H1 (cell line): ENCODE measurements at regions not wholly inside any gene's neighbourhood (a gene's known extent, or its start where the extent isn't known, plus 50 kb on each side); places are given as distances from the start of the nearest gene placed in this dataset.

Experiments used
- CTCF ChIA-PET: fragments of 300-600 bp; sonication (Branson Sonifier 250); formaldehyde crosslinking; loops from one replicate; lab custom pipeline; 2021; ENCODE audit not compliant: partially characterized antibody; lab: Charles Lee
- POLR2A ChIA-PET: fragments of 300-600 bp; sonication (Branson Sonifier 250); formaldehyde crosslinking; loops from one replicate; lab custom pipeline; 2021; ENCODE audit warnings: inconsistent platforms; ENCODE audit not compliant: partially characterized antibody; lab: Charles Lee
- DNase-seq, 2 experiments: peaks; one replicate each; pipeline versions ENCODE4 v3.0.0 to v3.0.0-alpha.2; 2010 to 2022; ENCODE audit warnings: low spot score in 2 of 2, low read depth in 1 of 2, mixed read lengths in 1 of 2
- FAIRE-seq: peaks from 2 replicates; lab custom pipeline; 2011; peaks lifted over from hg19 to GRCh38; lab: Jason Lieb, UNC
- H2AFZ ChIP-seq: 2 replicates; pipeline ENCODE4 v1.8.1; 2012; ENCODE audit warnings: low read length, inconsistent platforms
- H2AK5ac ChIP-seq: 2 replicates; pipeline ENCODE4 v1.6.1; 2013; ENCODE audit warnings: low read depth, low read length
- H2BK120ac ChIP-seq: replicated peaks from 2 replicates; pipeline ENCODE3; 2013; ENCODE audit warnings: low read depth, low read length, inconsistent platforms
- H2BK12ac ChIP-seq: 2 replicates; pipeline ENCODE4 v1.6.1; 2013; ENCODE audit warnings: low read depth, low read length
- H2BK15ac ChIP-seq: 2 replicates; pipeline ENCODE4 v1.6.1; 2013; ENCODE audit warnings: low read length
- H2BK20ac ChIP-seq: 2 replicates; pipeline ENCODE4 v1.6.1; 2013; ENCODE audit warnings: low read length
- H2BK5ac ChIP-seq: 2 replicates; pipeline ENCODE4 v1.6.1; 2013; ENCODE audit warnings: low read depth, low read length
- H3K14ac ChIP-seq: 2 replicates; pipeline ENCODE4 v1.6.1; 2013; ENCODE audit warnings: inconsistent platforms; ENCODE audit not compliant: insufficient read length
- H3K18ac ChIP-seq: 2 replicates; pipeline ENCODE4 v1.6.1; 2013; ENCODE audit warnings: low read length; ENCODE audit errors: extremely low read depth
- H3K23ac ChIP-seq: 2 replicates; pipeline ENCODE4 v1.6.1; 2013; ENCODE audit warnings: inconsistent platforms; ENCODE audit not compliant: insufficient read length
- H3K23me2 ChIP-seq: 2 replicates; pipeline ENCODE4 v1.6.1; 2013; ENCODE audit warnings: low read depth, low read length
- H3K27ac ChIP-seq: 2 replicates; pipeline ENCODE4 v1.6.1; 2011; ENCODE audit warnings: low read depth, low read length, inconsistent platforms
- H3K27me3 ChIP-seq, 4 experiments: replicated peaks in 1 of 4; 1 replicate in 1 of 4; 2 replicates in 3 of 4; pipeline versions ENCODE4 v1.6.1 to v1.8.1; 2011 to 2013; ENCODE audit warnings: low read length in 3 of 4, mild to moderate bottlenecking in 3 of 4, inconsistent platforms in 2 of 4, mixed read lengths in 2 of 4, moderate library complexity in 1 of 4; ENCODE audit not compliant: control insufficient read depth in 3 of 4, insufficient read depth in 3 of 4; ENCODE audit errors: extremely low read depth in 1 of 4
- H3K36me3 ChIP-seq, 4 experiments: 2 replicates each; pipeline versions ENCODE4 v1.6.1 to v1.8.1; 2011 to 2013; ENCODE audit warnings: mild to moderate bottlenecking in 4 of 4, low read length in 3 of 4, moderate library complexity in 2 of 4, control low read depth in 1 of 4, inconsistent platforms in 1 of 4; ENCODE audit not compliant: insufficient read depth in 4 of 4, control insufficient read depth in 2 of 4
- H3K4ac ChIP-seq: replicated peaks from 2 replicates; pipeline ENCODE3; 2013; ENCODE audit warnings: low read length, low read depth, mixed read lengths, inconsistent platforms; ENCODE audit not compliant: insufficient read length
- H3K4me1 ChIP-seq, 4 experiments: replicated peaks in 1 of 4; 1 replicate in 1 of 4; 2 replicates in 3 of 4; pipeline versions ENCODE4 v1.6.1 to v1.8.1; 2011 to 2013; ENCODE audit warnings: low read length in 3 of 4, inconsistent platforms in 2 of 4, mixed read lengths in 1 of 4; ENCODE audit not compliant: insufficient read depth in 4 of 4, control insufficient read depth in 3 of 4
- H3K4me2 ChIP-seq, 2 experiments: 2 replicates each; pipeline versions ENCODE4 v1.6.1 to v1.8.1; 2011 to 2013; ENCODE audit warnings: low read depth in 2 of 2, low read length in 2 of 2, control low read depth in 1 of 2, inconsistent platforms in 1 of 2, mild to moderate bottlenecking in 1 of 2; ENCODE audit not compliant: insufficient read depth in 1 of 2
- H3K4me3 ChIP-seq, 4 experiments: fragments of 200-600, 300-600 bp in 1 of 4; sonication (generic), shearing (Covaris generic), sonication (Bioruptor Twin) in 1 of 4; 2 replicates each; pipeline versions ENCODE4 v1.5.1 to v1.8.1; 2011 to 2016; ENCODE audit warnings: low read length in 4 of 4, low read depth in 3 of 4, control low read depth in 2 of 4, inconsistent platforms in 2 of 4, mild to moderate bottlenecking in 2 of 4, mixed read lengths in 1 of 4, moderate library complexity in 1 of 4; ENCODE audit not compliant: insufficient read depth in 2 of 4; ENCODE audit errors: extremely low read depth in 1 of 4
- H3K56ac ChIP-seq: replicated peaks from 2 replicates; pipeline ENCODE3; 2013; ENCODE audit warnings: low read depth, mild to moderate bottlenecking, mixed read lengths, low read length, inconsistent platforms; ENCODE audit not compliant: insufficient read length
- H3K79me1 ChIP-seq: 2 replicates; pipeline ENCODE4 v1.6.1; 2013; ENCODE audit warnings: low read depth, low read length, control low read depth
- H3K79me2 ChIP-seq, 2 experiments: 2 replicates each; pipeline versions ENCODE4 v1.6.1 to v1.8.1; 2012 to 2013; ENCODE audit warnings: low read length in 2 of 2, mild to moderate bottlenecking in 2 of 2, inconsistent platforms in 1 of 2; ENCODE audit not compliant: insufficient read depth in 2 of 2, control insufficient read depth in 1 of 2
- H3K9ac ChIP-seq, 4 experiments: replicated peaks in 1 of 4; 1 replicate in 1 of 4; 2 replicates in 3 of 4; pipeline versions ENCODE4 v1.6.1 to v1.8.1; 2011 to 2013; ENCODE audit warnings: low read depth in 3 of 4, low read length in 3 of 4, control low read depth in 2 of 4, mild to moderate bottlenecking in 2 of 4, moderate library complexity in 2 of 4, inconsistent platforms in 1 of 4; ENCODE audit errors: extremely low read depth in 1 of 4
- H3K9me3 ChIP-seq, 2 experiments: 2 replicates each; pipeline versions ENCODE4 v1.6.1 to v1.8.1; 2012 to 2013; ENCODE audit warnings: mild to moderate bottlenecking in 2 of 2, moderate library complexity in 2 of 2, control low read depth in 1 of 2, inconsistent platforms in 1 of 2, low read depth in 1 of 2, low read length in 1 of 2, mixed read lengths in 1 of 2; ENCODE audit not compliant: insufficient read depth in 2 of 2
- H4K20me1 ChIP-seq, 2 experiments: replicated peaks in 1 of 2; 2 replicates each; pipeline versions ENCODE3 to v1.8.1; 2011 to 2013; ENCODE audit warnings: inconsistent platforms in 2 of 2, low read length in 2 of 2, mild to moderate bottlenecking in 1 of 2; ENCODE audit not compliant: insufficient read depth in 2 of 2, control insufficient read depth in 1 of 2
- H4K5ac ChIP-seq: 2 replicates; pipeline ENCODE4 v1.6.1; 2013; ENCODE audit warnings: low read length, low read depth, mixed read lengths, inconsistent platforms; ENCODE audit not compliant: insufficient read length
- H4K8ac ChIP-seq: 2 replicates; pipeline ENCODE4 v1.8.0; 2013; ENCODE audit warnings: mild to moderate bottlenecking, moderate library complexity, low read length, inconsistent platforms; ENCODE audit not compliant: insufficient read depth; ENCODE audit errors: extremely low read depth
- H4K91ac ChIP-seq: replicated peaks from 2 replicates; pipeline ENCODE3; 2013; ENCODE audit warnings: low read length, mixed read lengths, inconsistent platforms; ENCODE audit not compliant: insufficient read length
- CHD2 ChIP-seq: IDR thresholded peaks from 2 replicates; pipeline ENCODE4 v1.6.1; 2012; ENCODE audit warnings: low read length, improper control_type of control experiment
- GTF2F1 ChIP-seq: IDR thresholded peaks from 2 replicates; pipeline ENCODE4 v1.6.1; 2012; ENCODE audit warnings: low read depth, low read length, improper control_type of control experiment, borderline replicate concordance
- MAFK ChIP-seq: IDR thresholded peaks from 2 replicates; pipeline ENCODE4 v1.6.1; 2012; ENCODE audit warnings: low read depth, mild to moderate bottlenecking, improper control_type of control experiment, low read length
- NRF1 ChIP-seq: IDR thresholded peaks from 2 replicates; pipeline ENCODE4 v1.6.1; 2011; ENCODE audit warnings: mild to moderate bottlenecking, low read depth, low read length, improper control_type of control experiment
- RFX5 ChIP-seq: IDR thresholded peaks from 2 replicates; pipeline ENCODE4 v1.6.1; 2011; ENCODE audit warnings: low read depth, low read length, improper control_type of control experiment, borderline replicate concordance
- SRF ChIP-seq: IDR thresholded peaks from 2 replicates; pipeline ENCODE4 v1.6.1; 2011; ENCODE audit warnings: mild to moderate bottlenecking, low read depth, low read length, moderate library complexity
- TBP ChIP-seq: IDR thresholded peaks from 2 replicates; pipeline ENCODE4 v1.6.1; 2011; ENCODE audit warnings: low read depth, low read length, improper control_type of control experiment
- WGBS, 2 experiments: shearing (Covaris generic) in 1 of 2; methylation state at CpG; one replicate each; pipeline versions ENCODE4 v1.1.6 to v1.1.7; 2013 to 2015; ENCODE audit warnings: low lambda C conversion rate in 2 of 2, mixed read lengths in 2 of 2, inconsistent platforms in 1 of 2, low coverage in 1 of 2, missing lambda C conversion rate in 1 of 2; ENCODE audit not compliant: insufficient replicate concordance in 2 of 2, insufficient coverage in 1 of 2, insufficient read length in 1 of 2; ENCODE audit errors: extremely low coverage in 1 of 2, missing lambda C conversion rate in 1 of 2; 5-methylcytosine and 5-hydroxymethylcytosine counted together

DNA sequence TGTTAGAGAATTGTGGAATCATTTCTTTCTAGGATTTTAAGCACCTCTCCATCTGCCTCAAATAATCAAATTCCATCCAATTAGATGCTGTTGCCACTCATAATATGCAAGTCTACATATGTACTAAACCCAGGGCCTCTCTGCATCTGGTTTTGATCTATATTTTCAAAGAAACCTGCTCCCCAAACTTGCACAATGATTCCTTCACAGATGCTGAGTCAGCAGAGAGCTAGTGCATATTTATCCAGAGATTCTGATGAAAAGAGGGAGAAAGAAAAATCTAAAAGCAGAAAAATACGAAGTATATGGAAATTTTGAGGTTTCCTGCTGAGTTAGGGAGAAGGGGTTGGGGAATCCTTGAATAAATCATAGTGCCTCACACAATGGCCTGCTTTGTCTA, 235.1 kb upstream of the RBFOX1 start:
- Histone ChIP-seq H4K5ac (no peak overlapping the region), H3K79me2 (no peaks in the 10 kb centered on the region), H2BK5ac (no peak overlapping the region), H4K8ac (no peak overlapping the region), H2AFZ (no peak overlapping the region; the same call in 1 of the 2 replicates), H2BK15ac (no peak overlapping the region), H4K20me1 (no peaks in the 10 kb centered on the region), H3K9me3 (no peaks in the 10 kb centered on the region), H3K27me3 (no peaks in the 10 kb centered on the region), H2BK120ac (no peak overlapping the region), H3K4ac (no peak overlapping the region), H3K18ac (no peak overlapping the region), H2BK20ac (no peak overlapping the region), H2AK5ac (no peak overlapping the region), H3K23ac (no peak overlapping the region), H3K27ac (no peak overlapping the region), H3K4me2 (no peak overlapping the region), H4K91ac (no peak overlapping the region), H3K14ac (no peak overlapping the region), H3K36me3 (no peaks in the 10 kb centered on the region; a peak in 1 of 8 replicates), H3K56ac (no peak overlapping the region), H2BK12ac (no peak overlapping the region), H3K23me2 (peaks cover 1% of the 10 kb centered on the region; the same call in 1 of the 2 replicates), H3K9ac (no peak overlapping the region), H3K79me1 (no peaks in the 10 kb centered on the region), H3K4me3 (no peak overlapping the region), H3K4me1 (peaks cover 0 to 2% (median 0%) of the 10 kb centered on the region in 4 experiments; a peak in 1 of 7 replicates)
- CTCF ChIA-PET: interaction anchor here (1.7 kb wide), 1 partner anchor 170 kb away, joined by 8 read pairs; no protein-coding TSS in a partner anchor
- DNase-seq: no peak
- TF ChIP-seq GTF2F1 (no peak), SRF (no peak), CHD2 (no peak), RFX5 (no peak), NRF1 (no peak), MAFK (peak; percentile 88), TBP (no peak)
- FAIRE-seq: no peak
- POLR2A ChIA-PET: no interaction called here
- WGBS, 2 experiments: 45% methylated on average over 1 of the region's 1 CpG; no CpG with 5 or more reads in 1 of the 2 experiments
